ENCODE measurements at regions not wholly inside any gene's neighbourhood (a gene's known extent, or its start where the extent isn't known, plus 50 kb on each side); places are given as distances from the start of the nearest gene placed in this dataset.

DNA sequence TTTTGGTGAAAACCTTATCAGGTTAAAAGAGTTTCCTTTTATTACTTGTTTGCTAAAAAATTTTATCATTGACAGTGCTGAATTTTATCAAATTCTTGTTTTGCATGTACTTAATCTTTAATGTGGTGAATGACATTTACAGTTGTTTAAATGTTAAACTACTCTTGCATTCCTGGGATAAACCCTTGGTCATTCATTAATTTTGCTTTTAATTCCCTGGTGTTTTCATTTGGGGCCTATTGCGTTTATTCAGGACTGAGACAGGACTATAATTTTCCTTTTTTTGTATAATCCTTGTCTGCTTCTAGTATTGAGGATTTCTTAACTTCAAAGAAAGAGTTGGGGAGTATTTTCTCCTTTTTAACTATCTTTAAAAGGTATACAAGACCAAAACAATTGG lies 98.7 kb upstream of the TLL1 start:
- intact Hi-C loops (cut with micrococcal nuclease) = no loop called here
- Histone ChIP-seq H3K9me3 (replicated peaks) (peaks cover 15% of the 10 kb centered on the region), H3K27me3 (ENCODE audit: low read depth) (no peaks in the 10 kb centered on the region), H3K27ac (replicated peaks) (no peak overlapping the region), H3K36me3 (no peaks in the 10 kb centered on the region), H3K4me3 (no peak overlapping the region), H3K4me1 (no peaks in the 10 kb centered on the region)
- no peak for DNase-seq
- TF ChIP-seq, protein P1, sequence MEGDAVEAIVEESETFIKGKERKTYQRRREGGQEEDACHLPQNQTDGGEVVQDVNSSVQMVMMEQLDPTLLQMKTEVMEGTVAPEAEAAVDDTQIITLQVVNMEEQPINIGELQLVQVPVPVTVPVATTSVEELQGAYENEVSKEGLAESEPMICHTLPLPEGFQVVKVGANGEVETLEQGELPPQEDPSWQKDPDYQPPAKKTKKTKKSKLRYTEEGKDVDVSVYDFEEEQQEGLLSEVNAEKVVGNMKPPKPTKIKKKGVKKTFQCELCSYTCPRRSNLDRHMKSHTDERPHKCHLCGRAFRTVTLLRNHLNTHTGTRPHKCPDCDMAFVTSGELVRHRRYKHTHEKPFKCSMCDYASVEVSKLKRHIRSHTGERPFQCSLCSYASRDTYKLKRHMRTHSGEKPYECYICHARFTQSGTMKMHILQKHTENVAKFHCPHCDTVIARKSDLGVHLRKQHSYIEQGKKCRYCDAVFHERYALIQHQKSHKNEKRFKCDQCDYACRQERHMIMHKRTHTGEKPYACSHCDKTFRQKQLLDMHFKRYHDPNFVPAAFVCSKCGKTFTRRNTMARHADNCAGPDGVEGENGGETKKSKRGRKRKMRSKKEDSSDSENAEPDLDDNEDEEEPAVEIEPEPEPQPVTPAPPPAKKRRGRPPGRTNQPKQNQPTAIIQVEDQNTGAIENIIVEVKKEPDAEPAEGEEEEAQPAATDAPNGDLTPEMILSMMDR (IDR thresholded peaks at IDR 0.05; ENCODE audit: borderline replicate concordance) = no peak

DNA sequence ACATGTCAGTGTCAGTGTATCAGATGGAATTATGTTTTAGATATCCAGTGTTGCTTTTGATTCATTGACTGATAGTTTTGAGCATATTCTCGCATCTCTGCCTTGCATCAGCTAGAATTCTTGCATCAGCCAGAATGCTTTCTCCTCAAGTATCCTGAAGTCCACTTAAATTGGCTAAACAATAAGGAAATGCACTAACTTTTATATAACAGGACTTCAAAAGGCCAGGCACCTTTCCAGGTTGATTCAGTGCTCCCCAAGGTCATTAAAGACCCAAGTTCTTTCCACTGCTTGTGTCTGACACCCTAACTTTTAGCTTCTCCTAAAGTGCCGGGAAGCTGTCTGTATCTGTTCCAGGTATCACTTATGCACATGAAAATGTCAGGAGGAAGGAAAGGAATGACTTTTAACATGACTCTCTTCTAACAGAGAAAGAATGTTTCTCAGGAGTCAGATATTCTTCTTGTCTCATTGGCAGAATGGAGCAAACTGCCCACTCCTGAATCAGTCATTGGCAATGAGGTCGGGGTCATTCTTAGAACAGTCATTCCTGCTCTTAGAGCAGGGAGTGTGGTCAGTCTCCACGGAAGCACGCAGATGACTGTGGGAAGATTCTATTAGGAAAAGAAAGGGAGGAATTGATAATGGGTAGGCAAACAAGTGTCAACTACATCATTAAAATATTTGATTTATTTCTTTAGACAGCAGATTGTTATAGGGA lies 92.9 kb upstream of the TLL1 start:
- Histone ChIP-seq H3K9me3 (replicated peaks) (peaks cover 15% of the 10 kb centered on the region), H3K36me3 (no peaks in the 10 kb centered on the region), H3K27me3 (ENCODE audit: low read depth) (no peaks in the 10 kb centered on the region), H3K4me1 (peaks cover 12% of the 10 kb centered on the region), H3K27ac (replicated peaks) (no peak overlapping the region), H3K4me3 (no peak overlapping the region)
- TF ChIP-seq, protein P1 (IDR thresholded peaks at IDR 0.05; ENCODE audit: borderline replicate concordance) = no peak
- DNase-seq = no peak
- intact Hi-C loops (cut with micrococcal nuclease) = no loop called here

DNA sequence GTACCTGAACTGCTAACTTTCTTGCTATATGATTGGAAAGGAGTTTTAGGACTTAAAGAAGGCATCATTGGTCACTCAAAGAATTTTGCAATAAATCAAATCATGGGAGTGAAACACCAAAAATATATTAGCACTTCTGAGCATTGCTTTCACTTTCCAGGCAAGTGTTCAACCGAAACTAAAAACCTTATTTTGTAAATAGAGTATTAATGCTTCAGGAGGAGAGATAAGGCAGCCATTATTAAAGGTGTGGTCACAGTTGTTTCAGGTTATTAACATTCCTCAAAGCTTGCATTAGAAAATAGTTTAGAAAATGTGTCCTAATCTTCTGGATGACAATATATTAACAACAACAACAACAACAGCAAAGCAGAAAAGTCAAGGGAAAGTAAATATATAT lies 92.3 kb upstream of the TLL1 start:
- TF ChIP-seq, protein P1 (IDR thresholded peaks at IDR 0.05; ENCODE audit: borderline replicate concordance) = no peak
- Histone ChIP-seq H3K4me3 (no peak overlapping the region), H3K36me3 (no peaks in the 10 kb centered on the region), H3K9me3 (replicated peaks) (peaks cover 15% of the 10 kb centered on the region), H3K27ac (replicated peaks) (no peak overlapping the region), H3K27me3 (ENCODE audit: low read depth) (no peaks in the 10 kb centered on the region), H3K4me1 (peaks cover 15% of the 10 kb centered on the region)
- intact Hi-C loops (cut with micrococcal nuclease) = no loop called here
- no peak for DNase-seq

DNA sequence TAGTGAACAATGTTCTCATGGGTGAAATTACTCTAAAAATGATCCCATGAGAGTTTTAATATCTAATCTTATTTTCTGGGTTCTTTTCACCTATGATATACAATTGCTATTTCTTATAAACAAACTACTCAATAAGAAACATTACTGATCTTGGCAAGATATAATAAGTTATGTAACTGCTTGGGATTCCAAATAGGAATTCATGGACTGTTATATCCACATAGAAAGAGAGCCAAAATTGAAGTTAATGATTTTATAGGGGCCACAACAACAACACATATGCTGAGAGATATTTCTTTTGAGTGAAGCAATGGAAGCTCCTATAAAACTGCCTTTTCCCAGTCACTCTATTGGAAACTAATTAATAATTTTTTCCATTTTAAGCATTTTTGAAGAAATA lies 90.4 kb upstream of the TLL1 start:
- TF ChIP-seq, protein P1 (IDR thresholded peaks at IDR 0.05; ENCODE audit: borderline replicate concordance) = no peak
- no peak overlapping the region for H3K27ac ChIP-seq (replicated peaks)
- peaks cover 18% of the 10 kb centered on the region for H3K4me1 ChIP-seq
- H3K9me3 ChIP-seq (replicated peaks) = peaks cover 2% of the 10 kb centered on the region
- no peaks in the 10 kb centered on the region for H3K36me3 ChIP-seq
- DNase-seq = no peak
- intact Hi-C loops (cut with micrococcal nuclease) = no loop called here
- H3K27me3 ChIP-seq (ENCODE audit: low read depth) = no peaks in the 10 kb centered on the region
- no peak overlapping the region for H3K4me3 ChIP-seq

DNA sequence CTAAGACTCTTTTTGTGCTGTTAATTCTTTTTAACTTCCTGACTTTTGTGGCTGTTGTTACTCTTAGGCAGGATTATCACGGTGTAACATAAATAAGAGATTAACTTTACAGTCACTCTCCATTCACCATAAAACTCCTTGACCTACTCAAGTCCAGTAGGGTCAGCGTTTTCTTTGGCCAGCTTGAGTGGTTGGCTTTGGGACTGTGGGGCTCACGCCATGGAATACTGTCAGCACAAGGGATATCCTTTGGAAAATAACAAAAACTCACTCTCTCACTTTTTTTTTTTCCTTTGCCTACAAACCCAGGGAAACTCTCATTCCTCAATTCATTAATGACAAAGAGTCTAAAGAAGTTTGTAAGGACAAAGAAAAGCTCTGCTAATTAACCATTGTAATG lies 89.4 kb upstream of the TLL1 start:
- H3K27ac ChIP-seq (replicated peaks) = no peak overlapping the region
- no peaks in the 10 kb centered on the region for H3K27me3 ChIP-seq (ENCODE audit: low read depth)
- H3K36me3 ChIP-seq = no peaks in the 10 kb centered on the region
- H3K4me1 ChIP-seq = peaks cover 28% of the 10 kb centered on the region
- TF ChIP-seq, protein P1 (IDR thresholded peaks at IDR 0.05; ENCODE audit: borderline replicate concordance) = no peak
- no peak for DNase-seq
- no peaks in the 10 kb centered on the region for H3K9me3 ChIP-seq (replicated peaks)
- no peak overlapping the region for H3K4me3 ChIP-seq
- intact Hi-C loops (cut with micrococcal nuclease) = no loop called here
